Chondrocyte (in vitro differentiated cells): ENCODE measurements at regions not wholly inside any gene's neighbourhood (a gene's known extent, or its start where the extent isn't known, plus 50 kb on each side); places are given as distances from the start of the nearest gene placed in this dataset.

Experiments
- DNase-seq: peaks from one replicate; pipeline ENCODE4 v3.0.0; 2021; ENCODE audit warnings: mixed read lengths, low spot score
- H3K27ac Mint-ChIP-seq: one replicate; pipeline ENCODE4 v1.8.0; 2021; ENCODE audit warnings: mild to moderate bottlenecking, moderate library complexity, mixed read lengths; ENCODE audit not compliant: unreplicated experiment
- H3K27me3 Mint-ChIP-seq: 2 replicates; pipeline ENCODE4 v1.8.0; 2021; ENCODE audit warnings: low read depth, mixed read lengths
- H3K36me3 Mint-ChIP-seq: 2 replicates; pipeline ENCODE4 v1.8.0; 2021; ENCODE audit warnings: low read depth, mixed read lengths
- H3K4me1 Mint-ChIP-seq: 2 replicates; pipeline ENCODE4 v1.8.0; 2021; ENCODE audit warnings: low read depth, mild to moderate bottlenecking, mixed read lengths
- H3K4me3 Mint-ChIP-seq: one replicate; pipeline ENCODE4 v1.8.0; 2021; ENCODE audit warnings: mild to moderate bottlenecking, moderate library complexity, mixed read lengths; ENCODE audit not compliant: unreplicated experiment
- H3K9me3 Mint-ChIP-seq: 2 replicates; pipeline ENCODE4 v1.8.0; 2021; ENCODE audit warnings: low read depth, mixed read lengths
- CTCF ChIP-seq: fragments of 200-600 bp; sonication (generic); IDR thresholded peaks from 2 replicates; pipeline ENCODE4 v1.5.0; 2021; ENCODE audit warnings: antibody characterized with exemption, mild to moderate bottlenecking, moderate library complexity

GRCh38 chr4:184287697-184288255 lies 70.1 kb upstream of the ENPP6 start:
- Mint-ChIP-seq H3K4me1 (no peaks in the 10 kb centered on the region), H3K4me3 (no peak overlapping the region), H3K27ac (no peak overlapping the region), H3K27me3 (no peaks in the 10 kb centered on the region), H3K9me3 (no peaks in the 10 kb centered on the region), H3K36me3 (no peaks in the 10 kb centered on the region)
- DNase-seq: no peak
- peak; percentile 74 for TF ChIP-seq CTCF

DNA sequence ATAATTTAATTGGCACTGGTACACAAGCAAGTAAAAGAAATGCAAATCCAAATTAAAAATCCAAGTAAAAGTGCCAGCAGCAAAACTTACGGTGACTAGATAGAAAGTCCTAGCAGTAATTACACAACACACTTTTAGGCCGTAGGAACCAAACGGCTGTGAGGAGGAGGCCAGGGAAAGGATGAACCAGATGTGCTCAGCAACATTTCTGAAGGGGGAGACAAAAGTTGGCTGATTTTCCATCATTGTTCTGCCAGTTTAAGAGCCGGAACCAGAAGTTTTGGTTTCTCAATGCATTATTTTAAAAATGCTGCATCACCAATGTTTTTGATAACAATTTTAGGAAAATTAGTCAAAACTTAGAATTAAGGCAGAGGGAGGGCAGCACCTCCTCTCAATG lies 68.7 kb upstream of the ENPP6 start:
- Mint-ChIP-seq H3K4me3 (no peak overlapping the region), H3K27me3 (no peaks in the 10 kb centered on the region), H3K36me3 (no peaks in the 10 kb centered on the region), H3K27ac (no peak overlapping the region), H3K4me1 (no peaks in the 10 kb centered on the region), H3K9me3 (no peaks in the 10 kb centered on the region)
- TF ChIP-seq CTCF: no peak
- no peak for DNase-seq

DNA sequence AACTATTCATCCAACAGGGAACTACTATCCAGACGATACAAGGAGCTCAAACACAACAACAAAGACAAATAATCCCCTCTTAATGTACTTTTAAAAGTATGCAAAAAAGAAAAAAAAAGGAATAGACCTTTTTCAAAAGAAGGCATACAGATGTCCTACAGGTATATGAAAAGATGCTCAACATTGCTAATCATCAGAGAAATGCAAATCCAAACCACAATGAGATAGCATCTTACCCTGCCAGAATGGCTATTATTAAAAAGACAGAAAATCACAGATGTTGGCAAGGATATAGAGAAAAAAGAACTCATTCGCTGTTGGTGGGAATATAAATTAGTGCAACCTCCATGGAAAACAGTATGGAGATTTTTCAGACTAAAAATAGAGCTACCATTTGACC lies 67.1 kb upstream of the ENPP6 start:
- Mint-ChIP-seq H3K4me1 (no peaks in the 10 kb centered on the region), H3K36me3 (no peaks in the 10 kb centered on the region), H3K27me3 (no peaks in the 10 kb centered on the region), H3K4me3 (no peak overlapping the region), H3K27ac (no peak overlapping the region), H3K9me3 (no peaks in the 10 kb centered on the region)
- no peak for DNase-seq
- no peak for TF ChIP-seq CTCF

- Mint-ChIP-seq H3K4me1 (no peaks in the 10 kb centered on the region), H3K4me3 (no peak overlapping the region), H3K36me3 (no peaks in the 10 kb centered on the region), H3K27me3 (no peaks in the 10 kb centered on the region), H3K9me3 (no peaks in the 10 kb centered on the region), H3K27ac (no peak overlapping the region)
- DNase-seq: no peak
- TF ChIP-seq CTCF: no peak
Measured at GRCh38 chr4:184284336-184284690, 66.6 kb upstream of the ENPP6 start.

- no peaks in the 10 kb centered on the region for H3K36me3 Mint-ChIP-seq
- H3K4me3 Mint-ChIP-seq: no peak overlapping the region
- no peak for TF ChIP-seq CTCF
- H3K9me3 Mint-ChIP-seq: no peaks in the 10 kb centered on the region
- no peaks in the 10 kb centered on the region for H3K27me3 Mint-ChIP-seq
- no peak for DNase-seq
- H3K4me1 Mint-ChIP-seq: no peaks in the 10 kb centered on the region
- no peak overlapping the region for H3K27ac Mint-ChIP-seq
Measured at GRCh38 chr4:184283659-184284335, 66.1 kb upstream of the ENPP6 start.
